GM23338 (cell line): ENCODE measurements at regions not wholly inside any gene's neighbourhood (a gene's known extent, or its start where the extent isn't known, plus 50 kb on each side); places are given as distances from the start of the nearest gene placed in this dataset.

Experiments used
- CREB1 ChIP-seq: fragments of 250-450 bp; sonication (Bioruptor Pico); IDR thresholded peaks from 2 replicates; pipeline ENCODE4 v1.5.0; 2020; ENCODE audit warnings: low read depth, mild to moderate bottlenecking, moderate library complexity
- CTCF ChIP-seq, 2 experiments: fragments of 200-600 bp in 1 of 2; sonication (generic) in 1 of 2; conservative IDR thresholded peaks; 2 replicates each; pipeline versions ENCODE4 v1.5.1 to v1.6.1; 2016 to 2017; ENCODE audit warnings: antibody characterized with exemption in 2 of 2, low read depth in 2 of 2, mild to moderate bottlenecking in 2 of 2, moderate library complexity in 1 of 2
- ETS1 ChIP-seq: IDR thresholded peaks from 2 replicates; pipeline ENCODE4 v1.6.1; 2016; ENCODE audit warnings: antibody characterized with exemption
- EZH2 ChIP-seq: fragments of 200-600 bp; sonication (generic); IDR thresholded peaks from one replicate; pipeline ENCODE4 v1.8.0; 2017; ENCODE audit warnings: antibody characterized with exemption, mild to moderate bottlenecking, low read depth; ENCODE audit not compliant: unreplicated experiment
- EZH2phosphoT487 ChIP-seq: fragments of 200-600 bp; sonication (generic); IDR thresholded peaks from one replicate; pipeline ENCODE4 v1.8.1; 2018; ENCODE audit warnings: antibody characterized with exemption; ENCODE audit not compliant: unreplicated experiment
- NANOG ChIP-seq: IDR thresholded peaks from 2 replicates; pipeline ENCODE4 v1.6.1; 2016; ENCODE audit warnings: antibody characterized with exemption, borderline replicate concordance
- POLR2AphosphoS5 ChIP-seq: IDR thresholded peaks from 2 replicates; pipeline ENCODE4 v1.6.1; 2016; ENCODE audit warnings: antibody characterized with exemption, low read depth
- REST ChIP-seq: IDR thresholded peaks from one replicate; pipeline ENCODE4 v1.6.1; 2018; ENCODE audit warnings: antibody characterized with exemption; ENCODE audit not compliant: unreplicated experiment
- ZNF114 ChIP-seq: fragments of 250-450 bp; sonication (Bioruptor Pico); IDR thresholded peaks from 2 replicates; pipeline ENCODE4 v1.5.0; 2020; ENCODE audit warnings: mild to moderate bottlenecking, moderate library complexity
- ZNF331 ChIP-seq: fragments of 250-450 bp; sonication (Bioruptor Pico); IDR thresholded peaks from 2 replicates; pipeline ENCODE4 v1.5.0; 2020; ENCODE audit warnings: low read depth, mild to moderate bottlenecking, moderate library complexity

DNA sequence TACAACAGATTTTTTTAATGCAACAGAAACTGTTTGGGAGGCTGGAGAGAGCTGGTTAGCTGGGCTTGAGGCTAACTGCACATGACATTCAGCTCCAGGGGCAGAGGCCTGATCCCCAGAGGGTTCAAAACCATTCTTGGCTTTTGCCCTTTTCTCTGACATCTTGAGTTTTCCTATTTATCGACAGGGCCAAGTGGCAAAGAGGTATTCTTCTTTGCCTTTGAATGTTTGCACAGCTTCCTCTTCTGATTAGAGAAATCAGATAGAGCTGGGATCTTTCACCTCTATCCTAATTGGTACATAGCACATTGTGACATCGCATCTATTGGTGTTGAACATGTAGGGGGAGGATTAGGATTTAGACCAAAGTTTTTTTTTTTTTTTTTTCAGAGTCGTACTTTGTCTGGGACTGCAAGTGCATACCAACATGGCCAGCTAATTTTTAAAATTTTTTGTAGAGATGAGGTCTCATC is 143.7 kb downstream of the ACTBL2 start:
- no peak for TF ChIP-seq NANOG
- TF ChIP-seq ETS1, result no peak
- no peak for TF ChIP-seq REST
- TF ChIP-seq CTCF (conservative IDR thresholded peaks at IDR 0.05; ENCODE audit: low read depth in 2 of 2), result no peak
- no peak for TF ChIP-seq POLR2AphosphoS5
- no peak for TF ChIP-seq EZH2
- TF ChIP-seq EZH2phosphoT487, result no peak
- no peak for TF ChIP-seq ZNF114 (CRISPR knock-in tag)
- no peak for TF ChIP-seq CREB1 (CRISPR knock-in tag)
- TF ChIP-seq ZNF331, result no peak
